Lung (tissue), 11 donors: ENCODE measurements at regions not wholly inside any gene's neighbourhood (a gene's known extent, or its start where the extent isn't known, plus 50 kb on each side); places are given as distances from the start of the nearest gene placed in this dataset.

Source experiments
- ATAC-seq: fragments of 200-7000 bp; cut with Tn5 transposase; one replicate; pipeline ENCODE4 v1.9.1; 2020; ENCODE audit warnings: moderate number of reproducible peaks; ENCODE audit not compliant: insufficient read depth, low FRiP score
- DNase-seq, 3 donors: peaks; one replicate each; pipeline ENCODE4 v3.0.0-alpha.2; 2013 to 2017
- H3K27ac ChIP-seq, 2 donors: one replicate each; pipeline ENCODE4 v1.5.1; 2013; ENCODE audit warnings: mild to moderate bottlenecking in 2 of 2, moderate library complexity in 2 of 2, control low read depth in 1 of 2, inconsistent platforms in 1 of 2, low read depth in 1 of 2, low read length in 1 of 2
- H3K27me3 ChIP-seq, 3 donors: one replicate each; pipeline ENCODE4 v1.5.1; 2013; ENCODE audit warnings: low read length in 2 of 3; ENCODE audit not compliant: control insufficient read depth in 3 of 3, insufficient read depth in 3 of 3
- H3K36me3 ChIP-seq, 4 donors: one replicate each; pipeline ENCODE4 v1.5.1; 2013; ENCODE audit warnings: low read length in 4 of 4, mild to moderate bottlenecking in 1 of 4, moderate library complexity in 1 of 4; ENCODE audit not compliant: control insufficient read depth in 4 of 4, insufficient read depth in 4 of 4
- H3K4me1 ChIP-seq, 5 donors: one replicate each; pipeline ENCODE4 v1.5.1; 2013; ENCODE audit warnings: low read length in 5 of 5, mild to moderate bottlenecking in 2 of 5, moderate library complexity in 1 of 5; ENCODE audit not compliant: control insufficient read depth in 5 of 5, insufficient read depth in 5 of 5
- H3K4me3 ChIP-seq: one replicate; pipeline ENCODE4 v1.5.1; 2013; ENCODE audit warnings: mild to moderate bottlenecking, control low read depth, moderate library complexity
- H3K9ac ChIP-seq, 2 donors: one replicate each; pipeline ENCODE4 v1.5.1; 2013; ENCODE audit warnings: low read length in 2 of 2, control low read depth in 1 of 2; ENCODE audit not compliant: insufficient read depth in 1 of 2
- H3K9me3 ChIP-seq, 4 donors: one replicate each; pipeline ENCODE4 v1.5.1; 2013; ENCODE audit warnings: low read length in 3 of 4, mild to moderate bottlenecking in 1 of 4, moderate library complexity in 1 of 4; ENCODE audit not compliant: control insufficient read depth in 4 of 4, insufficient read depth in 3 of 4
- CTCF ChIP-seq: IDR thresholded peaks from 2 replicates; pipeline ENCODE4 v1.5.1; 2012; ENCODE audit warnings: mild to moderate bottlenecking; ENCODE audit errors: control extremely low read depth, extremely low read depth
- WGBS, 2 donors: extraction: QIAGEN DNeasy Blood & Tissue Kit; methylation state at CpG; one replicate each; pipeline ENCODE4 v1.1.7; 2013; 5-methylcytosine and 5-hydroxymethylcytosine counted together
- donor health status: control.
- donor health status: control.
- donor health status: Bipolar disorder and iron deficiency.
- donor health status: healthy.
- donor health status: DM: yes; HTN: yes; CAD: no.

GRCh38 chr4:14897217-14897616 is 105.1 kb upstream of the CPEB2 start:
- Histone ChIP-seq H3K9me3 (no peaks in the 10 kb centered on the region), H3K4me1 (no peaks in the 10 kb centered on the region), H3K4me3 (no peak overlapping the region), H3K27ac (no peak overlapping the region), H3K27me3 (no peaks in the 10 kb centered on the region), H3K36me3 (no peaks in the 10 kb centered on the region), H3K9ac (no peak overlapping the region)
- no peak for TF ChIP-seq CTCF
- 57 to 79% methylated on average over 2 of the region's 2 CpGs for WGBS, 2 donors
- DNase-seq (no peak), ATAC-seq (peak; percentile 87)

- Histone ChIP-seq H3K27ac (no peak overlapping the region), H3K9me3 (no peaks in the 10 kb centered on the region), H3K9ac (no peak overlapping the region), H3K27me3 (no peaks in the 10 kb centered on the region), H3K4me3 (no peak overlapping the region), H3K4me1 (no peaks in the 10 kb centered on the region), H3K36me3 (no peaks in the 10 kb centered on the region)
- ATAC-seq (no peak), DNase-seq (no peak)
- TF ChIP-seq CTCF: no peak
Measured at GRCh38 chr4:14898989-14899388, 103.3 kb upstream of the CPEB2 start.

- H3K27me3 ChIP-seq: no peaks in the 10 kb centered on the region
- no peak for ATAC-seq
- no peak overlapping the region for H3K27ac ChIP-seq
- WGBS, 2 donors: 53 to 59% methylated on average over 3 of the region's 3 CpGs
- H3K9me3 ChIP-seq: no peaks in the 10 kb centered on the region
- no peak overlapping the region for H3K9ac ChIP-seq
- no peak for DNase-seq
- TF ChIP-seq CTCF: no peak
- no peaks in the 10 kb centered on the region for H3K4me1 ChIP-seq
- H3K36me3 ChIP-seq: no peaks in the 10 kb centered on the region
- no peak overlapping the region for H3K4me3 ChIP-seq
Measured at GRCh38 chr4:14902342-14902741, 99.9 kb upstream of the CPEB2 start.

GRCh38 chr4:14903321-14903720 is 99.0 kb upstream of the CPEB2 start:
- no peak for TF ChIP-seq CTCF
- no peaks in the 10 kb centered on the region for H3K9me3 ChIP-seq
- H3K36me3 ChIP-seq: no peaks in the 10 kb centered on the region
- H3K9ac ChIP-seq: no peak overlapping the region
- 98 to 100% methylated on average over 2 of the region's 2 CpGs for WGBS, 2 donors
- DNase-seq (no peak), ATAC-seq (no peak)
- no peaks in the 10 kb centered on the region for H3K4me1 ChIP-seq
- H3K4me3 ChIP-seq: no peak overlapping the region
- no peaks in the 10 kb centered on the region for H3K27me3 ChIP-seq
- H3K27ac ChIP-seq: no peak overlapping the region
